ENCODE measurements at regions not wholly inside any gene's neighbourhood (a gene's known extent, or its start where the extent isn't known, plus 50 kb on each side); places are given as distances from the start of the nearest gene placed in this dataset.

- POLR2A ChIA-PET: no interaction called here
- DNase-seq (ENCODE audit: low read depth in 1 of 2, low spot score in 1 of 2): no peak
- H3K9me3 ChIP-seq: no peaks in the 10 kb centered on the region
- 1% methylated on average over 3 of the region's 3 CpGs for WGBS (ENCODE audit: missing lambda C conversion rate)
- no peak overlapping the region for H3K4me3 ChIP-seq
- H3K27ac ChIP-seq: no peak overlapping the region
- no peak overlapping the region for H3K4me2 ChIP-seq
- no peak for ATAC-seq
- no peaks in the 10 kb centered on the region for H3K4me1 ChIP-seq
- CTCF ChIA-PET: interaction anchor here (0.7 kb wide), 1 partner anchor 16 kb away, joined by 4 read pairs; no protein-coding TSS in a partner anchor
- TF ChIP-seq CHD2 (IDR thresholded peaks at IDR 0.05; ENCODE audit: low read length, partially characterized antibody): no peak
- no peak for TF ChIP-seq GATA3 (IDR thresholded peaks at IDR 0.05; ENCODE audit: borderline replicate concordance)
- TF ChIP-seq KDM5A (IDR thresholded peaks at IDR 0.05): no peak
- no peak for TF ChIP-seq KDM1A (IDR thresholded peaks at IDR 0.05; ENCODE audit: low read depth)
- no peak for TF ChIP-seq POLR2A (IDR thresholded peaks at IDR 0.05; ENCODE audit: low read length)
- TF ChIP-seq EHMT2 (IDR thresholded peaks at IDR 0.05; ENCODE audit: low read depth): no peak
- no peak for TF ChIP-seq HMGXB4 (CRISPR knock-in tag; IDR thresholded peaks at IDR 0.05; ENCODE audit: borderline replicate concordance)
- TF ChIP-seq RCOR1 (IDR thresholded peaks at IDR 0.05; ENCODE audit: low read depth, low read length): no peak
- no peak for TF ChIP-seq CEBPB (IDR thresholded peaks at IDR 0.05)
- TF ChIP-seq BHLHE40 (IDR thresholded peaks at IDR 0.05; ENCODE audit: low read depth, low read length): no peak
- no peak for TF ChIP-seq POLR2AphosphoS2 (conservative IDR thresholded peaks at IDR 0.05; ENCODE audit: low read length)
- no peak for TF ChIP-seq HOXB13 (CRISPR knock-in tag; IDR thresholded peaks at IDR 0.05; ENCODE audit: low read depth)
- no peak for TF ChIP-seq RAD21 (conservative IDR thresholded peaks at IDR 0.05 in 1 of 2, IDR thresholded peaks at IDR 0.05 in 1 of 2)
- no peak for TF ChIP-seq JUN (IDR thresholded peaks at IDR 0.05)
- TF ChIP-seq HDAC2 (IDR thresholded peaks at IDR 0.05): no peak
- TF ChIP-seq FOXS1 (CRISPR knock-in tag; IDR thresholded peaks at IDR 0.05): no peak
- no peak for TF ChIP-seq HOXA7 (CRISPR knock-in tag; IDR thresholded peaks at IDR 0.05)
- TF ChIP-seq REST (IDR thresholded peaks at IDR 0.05): no peak
- no peak for TF ChIP-seq FOSB (CRISPR knock-in tag; IDR thresholded peaks at IDR 0.05)
- no peak for TF ChIP-seq MAFK (IDR thresholded peaks at IDR 0.05; ENCODE audit: partially characterized antibody)
- FAIRE-seq: no peak
These were observed 67.5 kb upstream of the SETMAR start for GRCh38 chr3:4235690-4236089.

GRCh38 chr3:4241595-4242170 lies 61.5 kb upstream of the SETMAR start:
- FAIRE-seq (no peak), DNase-seq (ENCODE audit: low read depth in 1 of 2, low spot score in 1 of 2) (no peak), ATAC-seq (no peak)
- ChIA-PET POLR2A (no interaction called here), CTCF (no interaction called here)
- Histone ChIP-seq H3K27ac (no peak overlapping the region), H3K4me2 (no peak overlapping the region), H3K4me1 (no peaks in the 10 kb centered on the region), H3K9me3 (no peaks in the 10 kb centered on the region), H3K4me3 (no peak overlapping the region)
- no peak for TF ChIP-seq POLR2AphosphoS2 (conservative IDR thresholded peaks at IDR 0.05; ENCODE audit: low read length)
- WGBS (ENCODE audit: missing lambda C conversion rate): 17% methylated on average over 8 of the region's 8 CpGs

- TF ChIP-seq TFCP2L1 (CRISPR knock-in tag; IDR thresholded peaks at IDR 0.05) (no peak), EP300 (IDR thresholded peaks at IDR 0.05) (no peak), ZNF302 (CRISPR knock-in tag; IDR thresholded peaks at IDR 0.05) (no peak), JUNB (IDR thresholded peaks at IDR 0.05) (no peak), FOSB (CRISPR knock-in tag; IDR thresholded peaks at IDR 0.05) (no peak), PHF8 (IDR thresholded peaks at IDR 0.05; ENCODE audit: borderline replicate concordance, low read depth) (no peak), CBX8 (IDR thresholded peaks at IDR 0.05) (no peak), GATA3 (IDR thresholded peaks at IDR 0.05; ENCODE audit: borderline replicate concordance) (no peak), CTCF (IDR thresholded peaks at IDR 0.05) (no peak), FOXS1 (CRISPR knock-in tag; IDR thresholded peaks at IDR 0.05) (no peak), PBX3 (IDR thresholded peaks at IDR 0.05) (no peak), ESRRA (IDR thresholded peaks at IDR 0.05; ENCODE audit: borderline replicate concordance, low read length) (no peak), CEBPB (IDR thresholded peaks at IDR 0.05) (no peak)
These were observed 57.5 kb upstream of the SETMAR start for GRCh38 chr3:4245671-4246070.

More at GRCh38 chr3:4245671-4246070, 57.5 kb upstream of the SETMAR start:
- DNase-seq (ENCODE audit: low read depth in 1 of 2, low spot score in 1 of 2): peak in 1 of 2 experiments; percentile 4
- Histone ChIP-seq H3K4me3 (no peak overlapping the region), H3K4me1 (no peaks in the 10 kb centered on the region), H3K4me2 (no peak overlapping the region), H3K9me3 (no peaks in the 10 kb centered on the region), H3K27ac (no peak overlapping the region)
- ChIA-PET CTCF (interaction anchor here (1.0 kb wide), 1 partner anchor 21 kb away, joined by 4 read pairs; no protein-coding TSS in a partner anchor), POLR2A (no interaction called here)
- FAIRE-seq: no peak
- 35% methylated on average over 9 of the region's 9 CpGs for WGBS (ENCODE audit: missing lambda C conversion rate)
- no peak; a peak in 1 of 6 replicates for ATAC-seq

Data from A549 (cell line).